KOPT-K1 (cell line): ENCODE measurements at regions not wholly inside any gene's neighbourhood (a gene's known extent, or its start where the extent isn't known, plus 50 kb on each side); places are given as distances from the start of the nearest gene placed in this dataset.

Experiments used
- H3K27ac ChIP-seq: fragments of 200-600 bp; sonication (generic); 2 replicates; pipeline ENCODE4 v1.5.1; 2016; ENCODE audit warnings: antibody characterized with exemption, mild to moderate bottlenecking, low read depth, low read length; ENCODE audit not compliant: poor library complexity, severe bottlenecking
- H3K36me3 ChIP-seq: fragments of 200-600 bp; sonication (generic); 2 replicates; pipeline ENCODE4 v1.5.1; 2017; ENCODE audit warnings: antibody characterized with exemption, mild to moderate bottlenecking, low read length, moderate library complexity; ENCODE audit not compliant: insufficient read depth
- H3K9me3 ChIP-seq: fragments of 200-600 bp; sonication (generic); 2 replicates; pipeline ENCODE4 v1.5.1; 2017; ENCODE audit warnings: antibody characterized with exemption, low read length, mild to moderate bottlenecking; ENCODE audit not compliant: insufficient read depth, poor library complexity, severe bottlenecking

DNA sequence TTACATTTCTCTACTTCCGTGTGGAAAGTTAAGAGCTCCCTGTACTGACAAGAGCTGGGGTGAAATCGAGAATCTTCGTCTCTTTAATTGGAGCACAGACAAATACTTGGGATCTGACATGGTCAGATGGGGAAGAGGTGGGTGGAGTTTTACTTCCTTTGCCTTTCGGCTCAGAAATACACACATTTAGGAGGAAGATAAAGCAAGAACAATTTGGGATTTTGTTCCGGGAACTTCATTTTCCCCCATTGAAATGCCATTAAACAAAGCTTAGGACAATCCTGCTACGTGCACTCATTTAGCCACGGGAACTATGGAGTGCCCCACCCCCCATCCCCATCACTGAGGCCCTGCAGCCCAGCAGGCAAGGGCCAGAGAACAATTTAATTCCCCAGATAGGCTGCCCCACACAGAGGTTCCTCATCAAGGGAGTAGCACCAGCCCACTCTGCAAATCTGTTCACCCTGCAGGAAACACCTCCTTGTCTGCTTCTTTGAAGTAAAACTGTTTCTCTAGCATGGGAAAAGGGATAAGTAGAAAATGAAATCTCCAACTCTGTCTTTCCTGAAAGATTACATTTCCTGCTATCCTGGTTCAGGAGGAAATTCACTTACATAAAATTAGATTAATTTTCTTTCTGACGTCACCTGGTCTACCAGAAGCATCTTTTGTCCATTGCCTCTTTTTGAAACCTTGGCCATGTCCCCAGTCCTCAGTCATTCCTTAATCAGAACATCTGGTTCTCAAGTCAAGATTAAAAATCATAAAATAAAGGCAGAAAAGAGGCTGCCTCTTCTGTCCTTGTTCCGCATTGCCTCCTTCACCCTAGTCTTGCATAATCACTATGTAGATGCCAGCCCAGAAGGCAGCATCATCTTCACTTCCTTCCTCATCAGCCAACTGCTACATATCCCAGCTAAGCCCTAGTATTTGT is 206.4 kb downstream of the ENC1 start:
- H3K36me3 ChIP-seq: no peaks in the 10 kb centered on the region
- peaks cover 16% of the 10 kb centered on the region for H3K9me3 ChIP-seq
- no peak overlapping the region for H3K27ac ChIP-seq

DNA sequence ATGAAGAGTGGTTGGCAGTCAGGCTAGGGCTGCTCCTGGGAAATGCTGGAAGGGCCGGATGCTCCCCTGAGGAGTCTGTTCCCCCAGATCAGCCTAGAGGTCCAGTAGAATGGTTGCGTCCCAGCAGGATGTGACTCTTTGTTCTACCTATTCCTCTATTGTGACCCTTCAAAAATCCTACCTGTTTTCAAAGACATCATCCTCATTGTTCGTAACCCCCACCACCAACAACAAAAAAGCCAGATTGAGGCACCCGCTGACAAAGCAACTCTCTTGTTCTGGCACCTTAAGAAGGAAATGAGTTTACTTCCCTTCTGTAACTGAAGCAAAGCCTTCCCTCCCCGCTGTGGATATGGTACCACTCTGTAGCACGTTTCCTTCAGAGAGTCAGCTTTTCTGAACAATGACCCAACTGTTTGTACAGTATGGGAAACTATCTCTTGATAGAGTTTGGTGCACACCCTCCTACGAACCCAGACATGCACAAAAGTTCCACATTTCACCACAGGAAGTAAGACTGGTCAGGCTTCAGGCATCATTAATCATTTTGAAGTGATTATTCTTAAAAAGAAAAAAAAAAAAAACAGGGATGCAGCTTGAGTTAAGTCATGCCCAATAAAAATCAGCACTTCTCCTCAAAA is 207.2 kb downstream of the ENC1 start:
- Histone ChIP-seq H3K9me3 (peaks cover 18% of the 10 kb centered on the region), H3K36me3 (no peaks in the 10 kb centered on the region), H3K27ac (no peak overlapping the region)

DNA sequence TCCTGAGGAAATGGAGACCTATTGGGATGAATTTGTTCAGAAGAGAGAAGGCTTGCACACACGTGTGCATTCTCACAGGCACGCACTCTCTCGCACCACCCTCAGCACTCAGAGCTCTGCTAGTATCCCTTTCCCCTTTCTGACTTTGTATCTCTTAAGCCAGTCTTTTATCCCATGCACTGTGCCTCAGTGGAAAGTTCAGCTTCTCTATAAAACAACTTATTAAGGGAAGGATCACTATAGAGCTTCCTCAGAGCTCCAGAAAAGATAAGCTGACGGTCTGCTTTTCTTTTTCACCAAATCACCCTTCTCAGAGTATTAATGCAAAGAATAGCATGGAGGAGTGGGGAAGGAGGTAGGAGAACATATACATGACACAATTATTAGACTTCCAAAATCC is 207.8 kb downstream of the ENC1 start:
- no peaks in the 10 kb centered on the region for H3K36me3 ChIP-seq
- H3K27ac ChIP-seq: no peak overlapping the region
- H3K9me3 ChIP-seq: peaks cover 18% of the 10 kb centered on the region

DNA sequence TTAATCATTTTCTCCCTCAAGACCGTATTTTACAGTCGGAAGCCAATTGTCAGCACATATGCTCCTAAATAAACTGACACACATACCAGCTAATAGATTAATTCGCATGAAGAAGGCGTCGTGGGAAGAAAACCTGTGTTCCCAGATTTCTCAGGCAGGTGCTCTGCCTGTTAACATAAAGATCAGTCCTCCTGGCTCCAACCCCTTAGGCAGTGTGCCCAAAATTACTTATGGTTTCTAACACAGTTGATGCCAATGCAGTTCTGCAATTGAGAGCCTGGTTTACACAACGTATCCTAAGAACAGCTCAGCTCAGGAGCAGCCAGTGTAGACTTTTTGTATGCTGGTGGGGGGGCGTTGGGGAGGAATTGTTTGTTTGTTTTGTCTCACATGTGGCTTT is 208.3 kb downstream of the ENC1 start:
- Histone ChIP-seq H3K36me3 (no peaks in the 10 kb centered on the region), H3K27ac (no peak overlapping the region), H3K9me3 (peaks cover 18% of the 10 kb centered on the region)

DNA sequence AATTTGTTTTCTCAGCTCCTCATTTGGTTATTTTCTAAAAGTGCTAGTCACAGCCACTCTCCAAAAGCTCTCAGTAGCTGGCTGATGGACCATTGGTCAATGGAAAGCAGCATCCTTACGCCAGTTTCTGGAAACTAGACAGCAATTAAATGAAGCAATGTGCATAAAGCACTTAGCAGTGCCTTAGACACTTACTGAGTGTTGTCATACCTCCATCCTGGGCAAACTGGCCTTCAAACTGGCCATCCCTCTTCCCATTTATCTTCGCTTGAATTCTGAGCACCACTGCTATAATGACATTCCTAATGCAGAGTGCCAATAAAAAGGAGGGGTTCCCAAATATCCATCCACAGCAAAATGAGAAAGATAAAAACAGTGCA is 209.2 kb downstream of the ENC1 start:
- Histone ChIP-seq H3K9me3 (peaks cover 18% of the 10 kb centered on the region), H3K27ac (no peak overlapping the region), H3K36me3 (no peaks in the 10 kb centered on the region)

DNA sequence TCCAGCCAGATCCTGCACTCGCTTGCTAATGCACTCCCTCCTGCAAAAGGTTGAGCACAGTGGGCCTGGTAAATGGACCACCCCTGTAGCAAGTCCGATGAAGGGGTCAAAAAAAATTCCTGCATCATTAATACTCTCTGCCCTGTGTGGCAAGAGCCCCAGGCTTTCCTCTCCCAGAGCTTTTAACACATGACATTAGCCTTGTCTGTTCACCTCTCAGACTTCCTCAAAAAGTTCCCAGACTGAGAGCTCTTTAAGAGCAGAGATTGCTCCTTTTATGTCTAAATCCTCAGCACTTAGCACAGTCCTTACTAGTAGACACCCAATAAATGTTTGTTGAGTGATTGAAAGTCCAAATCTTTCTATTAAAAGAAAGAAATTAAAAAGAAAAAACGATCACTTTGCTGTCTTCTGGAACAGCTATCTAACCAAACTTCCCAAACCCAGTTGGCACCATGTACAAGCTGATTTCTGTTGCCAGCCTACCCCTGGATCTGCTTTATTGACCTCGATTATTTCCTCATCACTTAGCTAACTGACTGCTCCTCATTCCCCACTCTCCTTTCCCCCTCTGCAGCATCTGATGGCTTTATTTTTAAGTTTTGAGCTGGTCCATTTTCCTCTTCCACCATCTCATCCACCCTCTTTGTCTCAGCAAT is 209.8 kb downstream of the ENC1 start:
- no peak overlapping the region for H3K27ac ChIP-seq
- H3K9me3 ChIP-seq: peaks cover 18% of the 10 kb centered on the region
- no peaks in the 10 kb centered on the region for H3K36me3 ChIP-seq

DNA sequence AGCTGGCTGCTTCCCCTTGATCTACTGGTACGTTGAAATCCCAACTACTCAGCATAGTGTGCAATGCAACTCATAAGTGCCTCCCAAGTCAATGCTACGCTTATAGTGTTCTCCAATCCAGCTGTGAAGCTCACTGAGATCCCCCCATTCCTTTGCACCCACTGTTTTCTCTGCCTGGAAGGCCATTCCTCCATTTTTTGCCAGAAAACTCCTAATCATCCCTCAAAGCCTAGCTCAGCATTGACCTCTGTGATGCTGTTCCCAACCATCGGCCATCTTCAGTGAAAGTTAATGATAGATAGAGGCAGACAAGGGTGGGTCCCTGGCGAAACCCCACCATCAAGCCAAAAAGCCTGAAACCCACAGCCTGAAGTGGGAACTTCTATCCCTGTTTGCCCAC is 211.0 kb downstream of the ENC1 start:
- no peak overlapping the region for H3K27ac ChIP-seq
- H3K9me3 ChIP-seq: peaks cover 18% of the 10 kb centered on the region
- H3K36me3 ChIP-seq: no peaks in the 10 kb centered on the region

DNA sequence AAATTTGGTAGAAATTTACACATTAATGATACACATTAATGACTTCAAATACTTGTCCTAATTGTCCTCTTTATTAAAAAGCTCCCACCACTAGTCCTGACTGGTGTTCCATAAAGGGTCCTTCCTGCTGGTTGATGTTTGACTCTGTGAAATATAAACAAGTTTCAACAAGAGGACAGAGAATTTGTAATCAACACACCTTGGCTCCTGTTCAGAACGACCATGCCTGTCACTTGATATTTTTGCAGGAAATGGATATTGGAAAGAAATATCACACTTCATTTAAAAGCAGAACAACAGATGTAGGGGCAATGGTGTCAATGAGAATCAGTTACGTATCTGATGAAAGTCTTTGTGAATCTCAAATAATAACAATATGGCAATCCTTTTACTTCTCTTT is 211.7 kb downstream of the ENC1 start:
- no peak overlapping the region for H3K27ac ChIP-seq

DNA sequence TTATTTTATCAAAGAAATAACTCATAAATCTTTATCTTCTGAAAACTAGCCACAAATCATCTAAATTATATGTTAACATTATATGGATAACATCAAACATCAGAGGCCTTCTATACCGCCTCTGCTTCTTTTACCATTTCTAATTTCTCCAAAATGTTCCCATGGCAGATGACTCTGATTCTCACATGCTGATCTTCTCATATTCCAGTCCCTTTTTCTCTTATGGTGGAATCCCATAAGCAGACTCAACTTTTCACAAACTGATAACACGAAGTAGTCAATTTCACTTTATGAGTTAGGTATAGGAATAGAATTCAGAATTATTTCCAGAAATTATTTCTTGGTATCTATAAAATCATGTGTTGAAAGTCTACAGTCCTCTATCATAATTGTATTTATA is 212.3 kb downstream of the ENC1 start:
- H3K9me3 ChIP-seq: peaks cover 18% of the 10 kb centered on the region
- no peak overlapping the region for H3K27ac ChIP-seq
- no peaks in the 10 kb centered on the region for H3K36me3 ChIP-seq

More for the DNA sequence above, 211.7 kb downstream of the ENC1 start:
- Histone ChIP-seq H3K36me3 (no peaks in the 10 kb centered on the region), H3K9me3 (peaks cover 18% of the 10 kb centered on the region)

DNA sequence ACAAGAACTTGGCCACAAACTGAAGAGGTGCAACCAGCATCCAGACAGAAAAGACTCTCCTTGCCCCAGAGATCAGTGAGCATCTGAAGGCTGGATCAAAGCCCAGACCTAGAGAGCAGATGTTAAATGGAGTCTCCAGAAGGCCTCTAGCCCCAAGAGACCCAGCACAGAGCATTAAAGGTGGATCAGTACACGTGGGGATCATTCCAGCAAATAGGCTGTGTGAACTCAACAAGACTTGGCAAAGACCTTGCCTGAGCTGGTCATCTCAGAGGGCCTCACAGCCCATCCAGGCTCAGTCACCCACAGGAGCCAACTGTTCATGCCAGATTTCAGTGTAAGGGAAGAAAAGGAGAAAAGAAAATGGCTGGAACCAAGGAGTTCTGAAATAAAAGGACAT is 214.0 kb downstream of the ENC1 start:
- H3K36me3 ChIP-seq: no peaks in the 10 kb centered on the region
- H3K9me3 ChIP-seq: peaks cover 18% of the 10 kb centered on the region
- no peak overlapping the region for H3K27ac ChIP-seq

DNA sequence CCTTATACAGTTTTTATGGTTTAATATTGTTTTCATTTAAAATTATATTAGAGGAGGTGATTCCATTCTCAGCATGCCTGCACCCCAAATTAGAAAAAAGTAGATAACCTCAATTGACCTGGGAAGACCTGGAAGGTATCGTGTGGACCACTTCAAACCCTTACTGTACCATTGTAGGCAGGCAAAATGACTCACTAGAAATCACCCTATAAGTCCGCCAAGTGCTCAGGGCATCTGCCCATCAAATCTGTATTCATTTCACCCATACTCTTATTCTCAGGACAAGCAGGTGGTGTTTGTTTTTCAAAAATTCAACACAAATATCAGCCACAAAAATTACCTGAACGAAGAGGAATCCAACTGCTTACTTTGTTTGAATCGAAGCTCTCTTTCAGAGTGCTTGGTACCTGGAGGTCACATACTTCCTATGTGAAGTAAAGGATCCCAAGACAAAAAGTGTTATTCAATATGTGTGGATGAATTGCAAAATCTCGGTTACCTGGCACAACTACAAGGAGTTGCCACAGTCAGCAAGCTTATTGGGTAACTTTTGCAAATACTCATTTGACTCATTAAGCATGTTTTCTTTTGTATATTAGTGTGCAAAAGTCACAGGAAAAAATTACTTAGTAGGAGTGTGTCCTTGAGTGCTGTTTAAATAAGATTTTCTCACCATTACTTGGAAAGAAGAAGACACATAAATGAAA is 216.2 kb downstream of the ENC1 start:
- Histone ChIP-seq H3K36me3 (no peaks in the 10 kb centered on the region), H3K27ac (no peak overlapping the region), H3K9me3 (peaks cover 3% of the 10 kb centered on the region)

DNA sequence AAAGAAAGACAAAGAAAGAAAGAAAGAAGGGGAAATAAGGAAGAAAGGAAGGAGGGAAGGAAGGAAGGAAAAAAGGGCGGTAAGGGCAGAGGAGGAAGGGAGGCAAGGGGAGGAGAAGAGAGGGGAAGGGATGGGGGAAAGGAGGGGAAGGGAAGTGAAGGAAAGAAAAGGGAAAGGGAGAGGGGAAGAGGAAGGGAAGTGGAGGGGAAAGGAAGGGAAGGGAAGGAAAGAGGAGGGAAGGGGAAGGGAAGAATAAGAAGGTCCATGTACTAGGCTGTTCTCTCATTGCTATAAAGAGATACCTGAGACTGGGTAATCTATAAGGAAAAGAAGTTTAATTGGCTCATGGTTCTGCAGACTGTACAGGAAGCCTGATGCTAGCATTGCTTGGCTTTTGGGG is 217.1 kb downstream of the ENC1 start:
- Histone ChIP-seq H3K27ac (no peak overlapping the region), H3K36me3 (no peaks in the 10 kb centered on the region), H3K9me3 (no peaks in the 10 kb centered on the region)

DNA sequence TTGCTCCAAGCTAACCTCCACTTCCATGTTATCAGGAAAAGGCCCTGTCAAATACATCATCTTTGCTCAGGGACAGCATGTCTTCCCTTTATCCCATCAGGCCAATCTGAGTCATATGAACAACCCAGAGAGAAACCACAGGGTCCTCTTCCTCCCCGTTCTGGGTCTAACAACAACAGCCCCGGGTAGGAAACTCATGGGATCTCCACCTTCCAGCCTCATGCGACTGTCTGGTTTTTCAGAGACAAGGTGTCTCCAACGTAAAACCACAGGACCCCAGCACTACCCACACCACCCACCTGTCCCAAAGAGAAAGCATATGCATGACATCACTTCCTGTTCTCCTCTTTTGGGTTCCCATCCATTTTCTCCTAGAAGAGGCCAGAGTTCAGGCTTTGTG is 217.9 kb downstream of the ENC1 start:
- Histone ChIP-seq H3K9me3 (no peaks in the 10 kb centered on the region), H3K36me3 (no peaks in the 10 kb centered on the region), H3K27ac (no peak overlapping the region)

DNA sequence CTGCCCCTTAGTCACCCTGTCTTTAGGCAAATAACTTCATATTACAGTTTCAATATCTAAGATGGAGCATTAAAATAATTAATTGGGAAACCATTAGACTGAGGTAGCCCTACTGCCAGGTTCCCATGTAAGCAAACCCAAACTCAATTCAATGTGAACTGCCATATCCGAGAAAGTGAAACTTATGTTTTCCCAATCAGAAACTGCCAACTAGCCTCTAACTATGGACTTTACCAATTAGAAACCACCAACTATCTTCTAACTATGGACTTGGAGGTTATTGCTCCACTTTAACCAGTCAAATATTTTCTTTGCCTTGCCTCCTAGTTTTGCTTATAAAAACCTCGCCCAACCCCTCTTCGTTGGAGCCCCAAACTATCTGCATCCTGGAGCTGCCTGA is 218.5 kb downstream of the ENC1 start:
- no peak overlapping the region for H3K27ac ChIP-seq
- no peaks in the 10 kb centered on the region for H3K9me3 ChIP-seq
- H3K36me3 ChIP-seq: no peaks in the 10 kb centered on the region

DNA sequence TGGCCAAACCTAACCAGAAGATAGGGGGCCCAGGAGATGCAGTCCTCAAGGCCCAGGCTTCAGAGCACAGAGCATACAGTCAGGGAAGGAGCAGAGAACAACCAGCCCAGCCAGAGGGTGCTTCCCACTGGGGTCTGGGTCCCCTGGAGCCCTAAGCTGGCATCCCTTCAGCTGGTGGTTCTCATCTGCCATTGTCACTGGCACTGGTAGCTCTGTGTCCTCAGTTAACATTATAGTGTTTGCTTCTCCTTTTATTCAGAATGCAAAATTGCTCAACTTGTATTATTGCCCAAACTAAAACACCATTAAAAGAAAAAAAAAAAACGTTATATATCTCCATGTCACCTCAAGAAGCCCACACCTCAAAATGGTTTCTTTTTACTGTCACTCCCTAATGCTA is 219.2 kb downstream of the ENC1 start:
- Histone ChIP-seq H3K36me3 (no peaks in the 10 kb centered on the region), H3K9me3 (no peaks in the 10 kb centered on the region), H3K27ac (no peak overlapping the region)
